ENCODE measurements at regions not wholly inside any gene's neighbourhood (a gene's known extent, or its start where the extent isn't known, plus 50 kb on each side); places are given as distances from the start of the nearest gene placed in this dataset.
"Not testable (repeated sequence)": the region's sequence is repeated elsewhere in the genome, so short reads cannot be mapped to it uniquely, and the experiment has no call there.

DNA sequence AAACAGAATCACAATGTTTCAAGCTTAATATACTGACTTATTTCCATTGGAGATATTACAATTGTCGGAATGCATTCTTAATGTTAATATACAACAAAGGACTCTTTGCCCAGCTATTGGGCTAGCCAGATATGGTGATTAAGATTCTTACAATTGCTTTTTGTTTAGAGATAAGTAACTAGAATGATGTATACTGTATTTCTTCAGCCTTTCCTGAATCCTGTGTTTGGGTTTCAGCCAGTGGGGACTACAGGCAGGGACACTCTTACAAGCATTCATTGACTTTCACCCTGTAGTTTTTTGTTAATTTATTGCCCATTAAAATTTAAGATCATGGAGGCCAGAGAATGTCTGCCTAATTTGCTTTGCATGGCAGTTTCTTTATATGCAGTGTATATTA is 254.1 kb upstream of the TMEFF2 start:
- DNase-seq = no peak

- DNase-seq = no peak
Measured at GRCh38 chr2:192444286-192444838, 249.6 kb upstream of the TMEFF2 start.

DNA sequence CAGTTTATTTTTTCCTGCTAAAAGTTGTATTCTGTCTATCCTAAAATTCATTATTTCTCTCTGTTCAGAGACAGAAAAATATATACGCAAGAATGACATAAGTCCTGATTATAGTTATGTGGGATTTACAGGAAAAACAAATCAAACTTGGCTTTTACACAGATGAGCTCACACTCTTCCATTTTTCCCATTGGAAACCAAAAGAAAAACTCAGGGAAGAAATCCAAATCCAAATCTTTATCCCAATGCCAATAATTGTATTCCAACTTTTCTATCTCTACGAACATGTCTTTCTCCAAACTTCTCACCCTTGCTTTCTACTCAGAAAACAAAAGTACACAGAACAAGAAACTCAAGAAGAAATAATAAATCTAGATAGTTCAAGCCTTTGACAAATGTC is 249.1 kb upstream of the TMEFF2 start:
- DNase-seq = no peak

- no peak for DNase-seq
Measured at GRCh38 chr2:192438239-192438638, 243.5 kb upstream of the TMEFF2 start.

DNA sequence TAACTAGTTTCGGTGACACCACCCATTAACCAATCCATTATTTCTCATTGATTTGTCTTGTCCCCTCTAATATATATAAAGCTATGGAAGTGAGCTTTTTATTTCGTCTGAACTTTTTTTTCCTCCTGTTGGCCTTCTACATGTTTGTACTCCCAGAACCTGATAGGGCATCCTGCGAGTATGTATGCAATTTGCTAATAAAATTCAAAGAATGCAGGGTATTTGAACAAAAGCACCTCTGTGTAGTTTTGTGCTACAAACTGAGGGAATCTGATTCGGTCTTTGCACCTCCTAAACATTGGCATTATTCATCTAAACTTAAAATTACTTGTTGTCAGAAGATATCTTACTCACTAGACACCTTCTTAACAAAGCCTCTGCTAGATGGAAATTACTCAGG is 242.9 kb upstream of the TMEFF2 start:
- no peak for DNase-seq

DNA sequence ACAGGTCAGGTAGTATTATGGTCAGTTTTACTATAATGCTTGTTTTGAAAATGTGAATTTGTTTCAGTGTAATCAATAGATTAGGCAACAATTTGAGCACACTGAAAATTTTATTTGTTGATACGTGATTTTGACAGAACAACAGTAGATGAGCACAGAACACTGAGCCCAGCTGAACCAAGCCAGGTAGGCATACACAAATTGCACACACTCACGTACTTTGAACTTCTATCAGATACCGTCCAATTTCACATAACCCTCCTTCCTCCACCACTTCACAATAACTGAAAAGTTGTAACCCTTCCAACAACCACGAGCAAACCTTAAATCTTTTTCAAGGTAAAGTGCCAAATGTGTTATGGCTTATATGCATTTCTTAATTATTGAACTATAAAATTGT is 229.5 kb upstream of the TMEFF2 start:
- no peak for DNase-seq

- no peak for DNase-seq
Measured at GRCh38 chr2:192419786-192420185, 225.1 kb upstream of the TMEFF2 start.

- DNase-seq = no peak
Measured at GRCh38 chr2:192416060-192416459, 221.3 kb upstream of the TMEFF2 start.

DNA sequence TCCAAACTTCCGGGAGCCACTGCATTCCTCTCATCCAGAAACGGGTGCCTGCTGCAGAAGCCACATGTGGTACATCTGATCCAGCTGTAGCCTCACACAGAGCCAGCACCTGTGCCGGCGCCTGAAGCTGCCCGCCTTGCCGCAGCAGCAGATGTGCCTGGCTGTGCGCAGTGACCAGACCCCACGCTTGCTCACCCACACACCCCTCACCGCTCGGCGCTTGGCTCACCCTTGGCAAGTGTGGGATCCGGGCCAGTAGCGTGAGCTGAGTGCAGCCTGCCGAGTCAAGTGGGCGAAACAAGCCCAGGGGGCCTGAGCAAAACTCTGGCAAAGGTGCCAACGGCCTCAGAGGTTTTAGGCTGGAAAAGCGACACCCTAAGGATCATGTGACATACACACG is 220.1 kb upstream of the TMEFF2 start:
- no peak for DNase-seq

DNA sequence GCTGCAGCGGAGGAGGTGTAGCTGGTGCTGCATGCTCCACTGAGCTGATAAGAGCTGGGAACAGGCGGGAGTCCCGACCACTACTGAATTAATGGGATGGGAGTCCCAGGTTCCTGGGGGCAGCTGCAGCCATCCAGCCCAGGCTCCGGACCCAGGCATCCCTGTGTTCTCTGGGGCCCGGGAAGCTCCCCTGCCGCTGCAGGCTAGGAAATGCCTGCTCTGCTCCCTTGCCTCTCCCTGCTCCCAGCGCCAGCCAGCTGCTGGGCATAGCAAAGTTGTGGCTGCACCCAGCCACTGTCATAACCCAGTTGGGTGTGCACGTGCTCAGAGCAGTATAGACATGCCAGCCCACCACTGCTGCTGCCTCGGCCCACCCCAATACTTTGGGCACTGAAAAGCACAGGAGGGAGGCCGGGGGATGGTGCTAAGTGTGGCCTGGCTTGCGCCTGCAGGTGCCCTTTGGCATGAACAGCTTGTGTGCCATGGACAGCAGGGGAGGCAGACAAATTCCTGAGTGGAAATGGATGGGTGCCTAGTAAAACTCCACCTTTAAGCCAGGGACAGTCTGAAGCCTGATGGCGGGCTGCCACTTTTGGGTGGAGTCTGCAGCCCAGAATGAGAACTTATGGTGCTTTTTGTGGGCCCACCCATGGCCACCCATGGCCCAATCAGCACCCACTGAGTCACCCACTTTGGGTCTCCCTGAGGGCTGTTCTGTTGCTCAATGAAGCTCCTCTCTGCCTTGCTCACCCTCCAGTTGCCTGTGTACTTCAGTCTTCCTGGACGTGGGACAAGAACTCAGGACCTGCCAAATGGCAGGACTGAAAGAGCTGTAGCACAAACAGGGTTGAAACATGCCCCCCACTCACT is 219.3 kb upstream of the TMEFF2 start:
- no peak for DNase-seq

GRCh38 chr2:192412866-192413265 is 218.1 kb upstream of the TMEFF2 start:
- DNase-seq = not testable (repeated sequence)

- DNase-seq = no peak
Measured at GRCh38 chr2:192412394-192412793, 217.7 kb upstream of the TMEFF2 start.

DNA sequence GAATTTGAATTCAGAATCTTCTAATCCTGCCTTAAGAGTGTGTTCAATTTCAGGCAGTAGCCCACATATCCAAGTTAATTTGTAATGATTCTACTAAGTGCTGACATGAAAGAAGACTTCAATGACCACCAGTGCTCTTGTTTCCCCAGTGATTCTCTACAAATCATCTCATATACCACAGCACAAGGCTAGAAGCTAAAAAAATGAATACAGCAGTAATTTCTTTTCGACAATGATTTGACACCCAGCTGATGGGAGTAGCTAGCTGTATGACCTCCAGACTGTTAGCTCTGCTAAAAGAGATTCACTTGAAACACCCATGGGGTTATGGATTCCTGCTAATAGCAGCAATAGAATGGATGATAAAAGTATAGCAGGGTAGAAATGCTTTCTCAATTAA is 217.0 kb upstream of the TMEFF2 start:
- no peak for DNase-seq

GRCh38 chr2:192410319-192410718 is 215.6 kb upstream of the TMEFF2 start:
- DNase-seq = no peak

GRCh38 chr2:192407692-192408091 is 213.0 kb upstream of the TMEFF2 start:
- DNase-seq = no peak

DNA sequence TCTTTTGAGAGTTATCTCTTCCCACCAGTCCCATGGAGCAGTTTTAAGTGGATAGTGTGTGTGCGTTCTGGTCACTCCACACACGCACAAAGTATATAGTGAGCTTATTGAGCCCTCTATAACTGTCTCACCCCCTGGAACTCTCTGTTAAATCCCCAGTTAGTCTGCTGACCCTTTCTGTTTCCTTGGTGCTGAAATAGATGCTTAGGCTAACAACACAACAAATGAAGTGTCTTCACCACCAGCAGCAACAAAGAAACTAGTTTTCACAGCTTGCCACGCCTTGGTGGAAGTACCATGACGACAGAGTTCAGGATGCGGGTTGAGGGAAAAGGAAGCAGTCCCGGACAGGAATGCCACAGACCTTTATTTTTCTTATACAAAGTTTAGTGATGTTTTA is 203.5 kb upstream of the TMEFF2 start:
- DNase-seq = no peak

GRCh38 chr2:192394605-192395004 is 199.9 kb upstream of the TMEFF2 start:
- DNase-seq = no peak

DNA sequence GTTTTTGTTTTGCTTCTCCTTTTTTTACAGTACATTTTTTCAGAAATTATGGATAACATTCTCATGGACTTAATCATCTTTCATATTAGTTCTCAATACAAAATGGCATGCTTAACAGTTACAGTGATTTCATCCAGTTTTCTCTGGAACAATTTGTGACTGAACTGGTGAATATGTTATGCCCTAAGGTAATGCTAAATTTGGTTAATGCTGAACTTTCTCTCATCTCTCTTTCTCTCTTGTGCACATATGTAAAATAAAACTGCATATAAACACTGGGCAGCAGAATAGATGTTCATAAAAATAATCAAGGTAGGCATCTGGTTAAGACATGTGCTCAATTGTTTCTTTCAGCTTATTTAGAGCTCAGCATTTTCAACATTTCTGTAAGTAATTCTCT is 196.3 kb upstream of the TMEFF2 start:
- no peak for DNase-seq

DNA sequence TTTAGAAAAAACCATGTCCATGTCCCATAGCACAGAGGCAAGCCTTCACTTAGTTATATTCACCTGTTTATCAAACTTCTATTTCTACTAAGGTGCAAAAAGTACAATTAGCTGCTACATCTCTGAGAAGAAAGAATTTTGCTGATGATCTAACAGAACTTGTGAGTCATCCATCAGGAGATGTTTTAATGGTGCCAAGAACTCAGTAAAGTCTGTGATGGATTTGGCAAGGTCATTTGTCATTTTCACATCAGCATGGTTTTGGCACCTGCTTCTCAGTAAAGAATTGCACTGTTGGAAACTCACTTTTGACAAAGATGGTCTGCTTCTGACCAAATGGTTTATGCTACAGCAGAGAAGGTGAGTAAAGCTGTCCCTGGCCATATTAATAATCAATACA is 195.7 kb upstream of the TMEFF2 start:
- no peak for DNase-seq

DNA sequence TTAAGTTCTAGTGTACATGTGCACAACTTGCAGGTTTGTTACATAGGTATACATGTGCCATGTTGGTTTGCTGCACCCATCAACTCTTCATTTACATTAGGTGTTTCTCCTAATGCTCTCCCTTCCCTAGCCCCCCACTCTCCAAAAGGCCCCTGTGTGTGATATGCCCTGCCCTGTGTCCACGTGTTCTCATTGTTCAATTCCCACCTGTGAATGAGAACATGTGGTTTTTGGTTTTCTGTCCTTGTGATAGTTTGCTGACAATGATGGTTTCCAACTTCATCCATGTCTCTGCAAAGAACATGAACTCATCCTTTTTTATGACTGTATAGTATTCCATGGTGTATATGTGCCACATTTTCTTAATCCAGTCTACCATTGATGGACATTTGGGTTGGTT is 189.5 kb upstream of the TMEFF2 start:
- not testable (repeated sequence) for DNase-seq

DNA sequence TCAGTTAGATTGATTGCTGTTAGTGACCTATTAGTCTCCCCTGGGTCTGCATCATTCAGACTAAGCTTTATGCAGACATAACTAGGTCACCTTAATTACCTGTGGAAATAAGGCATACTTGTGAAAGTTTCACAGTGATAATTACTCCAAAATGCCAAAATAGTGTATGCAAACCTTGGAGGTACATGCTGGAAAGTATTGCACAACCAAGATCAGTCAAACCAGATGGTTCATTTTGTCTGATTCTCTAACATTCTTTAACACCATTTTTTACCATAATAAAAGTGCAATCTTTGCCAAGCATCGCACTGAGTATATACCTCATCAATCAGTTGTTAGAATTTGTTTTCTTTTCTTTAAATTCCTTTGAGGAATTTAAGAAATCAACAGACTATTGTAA is 186.3 kb upstream of the TMEFF2 start:
- DNase-seq = no peak

- no peak for DNase-seq
Measured at GRCh38 chr2:192379736-192380135, 185.0 kb upstream of the TMEFF2 start.

DNA sequence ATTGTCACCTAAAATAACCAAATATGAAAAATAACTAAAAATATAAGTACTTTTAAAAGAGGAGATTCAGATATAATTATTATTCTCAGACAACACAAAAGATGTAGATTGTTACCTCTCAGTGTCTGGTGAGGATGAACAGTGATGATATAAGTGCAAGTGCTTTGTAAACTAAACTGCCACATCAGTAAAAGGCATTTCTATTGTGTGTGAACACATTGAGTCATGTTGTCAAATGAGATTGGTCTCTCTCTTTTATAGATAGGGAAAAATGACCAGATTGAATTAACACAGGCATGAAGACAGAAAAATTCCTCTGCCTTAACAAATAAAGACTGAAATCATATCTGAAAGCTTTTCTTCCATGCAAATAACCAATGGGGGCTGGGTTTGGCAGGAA is 182.4 kb upstream of the TMEFF2 start:
- no peak for DNase-seq

DNA sequence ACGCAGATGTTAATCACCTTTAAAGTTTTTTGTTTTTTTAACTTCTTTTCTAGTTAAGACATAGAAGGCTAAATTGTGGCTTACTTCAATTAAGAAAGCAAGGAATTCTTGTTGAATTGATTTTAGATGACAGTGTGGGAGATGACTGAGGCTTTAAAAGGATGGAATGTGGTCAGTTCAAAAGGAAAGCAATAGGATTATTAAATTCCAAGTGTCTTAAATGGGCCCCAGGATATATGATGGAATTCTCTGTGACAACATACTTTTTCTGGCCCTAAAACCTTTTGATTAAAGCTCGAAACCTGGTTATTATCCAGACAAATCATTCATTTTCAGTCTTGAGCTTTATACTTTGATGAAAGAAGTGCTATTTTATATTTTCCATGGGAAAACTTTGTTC is 179.0 kb upstream of the TMEFF2 start:
- DNase-seq = no peak

- no peak for DNase-seq
Measured at GRCh38 chr2:192373221-192373620, 178.5 kb upstream of the TMEFF2 start.
